Trophoblast cell (in vitro differentiated cells and primary cell): ENCODE measurements at regions not wholly inside any gene's neighbourhood (a gene's known extent, or its start where the extent isn't known, plus 50 kb on each side); places are given as distances from the start of the nearest gene placed in this dataset.

Experiments
- DNase-seq, 2 donors: peaks; one replicate each; pipeline ENCODE4 v3.0.0-alpha.2; 2016
- H2AFZ ChIP-seq: 2 replicates; pipeline ENCODE4 v1.6.1; 2013; ENCODE audit warnings: low read length, moderate library complexity, mild to moderate bottlenecking; ENCODE audit not compliant: insufficient read depth, poor library complexity
- H2AK5ac ChIP-seq: 2 replicates; pipeline ENCODE4 v1.6.1; 2013; ENCODE audit warnings: mild to moderate bottlenecking, low read length
- H2BK120ac ChIP-seq: 2 replicates; pipeline ENCODE4 v1.6.1; 2013; ENCODE audit warnings: low read length, mild to moderate bottlenecking, moderate library complexity; ENCODE audit not compliant: insufficient read depth, poor library complexity
- H2BK12ac ChIP-seq: 2 replicates; pipeline ENCODE4 v1.6.1; 2013; ENCODE audit warnings: mild to moderate bottlenecking, low read length, moderate library complexity
- H2BK5ac ChIP-seq: 2 replicates; pipeline ENCODE4 v1.6.1; 2013; ENCODE audit warnings: low read length, low read depth, moderate library complexity, mild to moderate bottlenecking; ENCODE audit not compliant: poor library complexity
- H3K14ac ChIP-seq: 2 replicates; pipeline ENCODE4 v1.6.1; 2013; ENCODE audit warnings: mild to moderate bottlenecking, low read length
- H3K18ac ChIP-seq: 2 replicates; pipeline ENCODE4 v1.6.1; 2013; ENCODE audit warnings: mild to moderate bottlenecking, low read length
- H3K23ac ChIP-seq: 2 replicates; pipeline ENCODE4 v1.6.1; 2013; ENCODE audit warnings: low read length
- H3K27ac ChIP-seq: 2 replicates; pipeline ENCODE4 v1.5.1; 2013; ENCODE audit warnings: low read depth, mild to moderate bottlenecking, inconsistent platforms, low read length, moderate library complexity
- H3K27me3 ChIP-seq: 2 replicates; pipeline ENCODE4 v1.6.1; 2013; ENCODE audit warnings: inconsistent platforms, mild to moderate bottlenecking, low read length, moderate library complexity; ENCODE audit not compliant: insufficient read depth
- H3K36me3 ChIP-seq, 2 experiments: 1 replicate in 1 of 2; 2 replicates in 1 of 2; pipeline ENCODE4 v1.6.1; 2013; ENCODE audit warnings: low read length in 2 of 2, mild to moderate bottlenecking in 2 of 2, moderate library complexity in 1 of 2; ENCODE audit not compliant: insufficient read depth in 2 of 2, control insufficient read depth in 1 of 2
- H3K4ac ChIP-seq: 2 replicates; pipeline ENCODE4 v1.6.1; 2013; ENCODE audit warnings: low read depth, mild to moderate bottlenecking, low read length, moderate library complexity
- H3K4me1 ChIP-seq, 2 experiments: 1 replicate in 1 of 2; 2 replicates in 1 of 2; pipeline ENCODE4 v1.6.1; 2013; ENCODE audit warnings: low read length in 2 of 2, mild to moderate bottlenecking in 2 of 2, moderate library complexity in 1 of 2; ENCODE audit not compliant: insufficient read depth in 2 of 2, control insufficient read depth in 1 of 2
- H3K4me2 ChIP-seq: 2 replicates; pipeline ENCODE4 v1.6.1; 2013; ENCODE audit warnings: inconsistent platforms, mild to moderate bottlenecking, low read length, moderate library complexity
- H3K4me3 ChIP-seq: 2 replicates; pipeline ENCODE4 v1.5.1; 2013; ENCODE audit warnings: mild to moderate bottlenecking, low read depth, low read length, inconsistent platforms
- H3K79me1 ChIP-seq: one replicate; pipeline ENCODE4 v1.6.1; 2013; ENCODE audit warnings: low read length
- H3K79me2 ChIP-seq: 2 replicates; pipeline ENCODE4 v1.6.1; 2013; ENCODE audit warnings: low read length, mild to moderate bottlenecking; ENCODE audit not compliant: control insufficient read depth, insufficient read depth, poor library complexity
- H3K9ac ChIP-seq: 2 replicates; pipeline ENCODE4 v1.6.1; 2013; ENCODE audit warnings: mild to moderate bottlenecking, low read length
- H3K9me3 ChIP-seq: 2 replicates; pipeline ENCODE4 v1.6.1; 2013; ENCODE audit warnings: low read depth, mild to moderate bottlenecking, control low read depth, inconsistent platforms, low read length; ENCODE audit not compliant: insufficient read depth
- H4K12ac ChIP-seq: 2 replicates; pipeline ENCODE4 v1.6.1; 2013; ENCODE audit warnings: low read depth, mild to moderate bottlenecking, low read length, moderate library complexity
- H4K8ac ChIP-seq: 2 replicates; pipeline ENCODE4 v1.6.1; 2013; ENCODE audit warnings: low read depth, mild to moderate bottlenecking, low read length, moderate library complexity
- H4K91ac ChIP-seq: one replicate; pipeline ENCODE4 v1.6.1; 2013; ENCODE audit warnings: low read depth, mild to moderate bottlenecking, low read length, moderate library complexity
- WGBS: extraction: QIAGEN DNeasy Blood & Tissue Kit; methylation state at CpG from one replicate; pipeline ENCODE4 v1.1.7; 2013; ENCODE audit warnings: missing lambda C conversion rate; ENCODE audit not compliant: insufficient read length, insufficient coverage; ENCODE audit errors: extremely low coverage; 5-methylcytosine and 5-hydroxymethylcytosine counted together

GRCh38 chr1:159641221-159641620, 53.6 kb downstream of the APCS start:
- Histone ChIP-seq H2BK12ac (no peak overlapping the region), H4K91ac (no peak overlapping the region), H3K27me3 (no peaks in the 10 kb centered on the region), H2BK120ac (no peak overlapping the region), H3K27ac (no peak overlapping the region), H2AFZ (no peak overlapping the region), H2BK5ac (no peak overlapping the region), H3K79me2 (no peaks in the 10 kb centered on the region), H2AK5ac (no peak overlapping the region), H3K4me1 (no peaks in the 10 kb centered on the region), H3K36me3 (no peaks in the 10 kb centered on the region), H3K9ac (no peak overlapping the region), H3K14ac (no peak overlapping the region), H4K8ac (no peak overlapping the region), H3K18ac (no peak overlapping the region), H3K4me2 (no peak overlapping the region), H3K4me3 (no peak overlapping the region), H3K23ac (no peak overlapping the region), H3K9me3 (no peaks in the 10 kb centered on the region), H3K79me1 (no peaks in the 10 kb centered on the region), H4K12ac (no peak overlapping the region), H3K4ac (no peak overlapping the region)
- DNase-seq: no peak
- WGBS: no CpG with 5 or more reads among the region's 2 CpGs

GRCh38 chr1:159646687-159647086, 59.1 kb downstream of the APCS start:
- Histone ChIP-seq H3K4ac (no peak overlapping the region), H3K36me3 (no peaks in the 10 kb centered on the region), H3K79me2 (no peaks in the 10 kb centered on the region), H3K27ac (no peak overlapping the region), H4K91ac (no peak overlapping the region), H3K14ac (no peak overlapping the region), H3K9me3 (no peaks in the 10 kb centered on the region), H4K12ac (no peak overlapping the region), H2AK5ac (no peak overlapping the region), H3K27me3 (no peaks in the 10 kb centered on the region), H3K23ac (no peak overlapping the region), H4K8ac (no peak overlapping the region), H3K4me2 (no peak overlapping the region), H2AFZ (no peak overlapping the region), H2BK12ac (no peak overlapping the region), H3K79me1 (no peaks in the 10 kb centered on the region), H2BK120ac (no peak overlapping the region), H3K4me1 (no peaks in the 10 kb centered on the region), H3K4me3 (no peak overlapping the region), H3K9ac (no peak overlapping the region), H3K18ac (no peak overlapping the region), H2BK5ac (no peak overlapping the region)
- DNase-seq: peak in 1 of 2 donors; percentile 14

GRCh38 chr1:159647616-159648015, 60.0 kb downstream of the APCS start:
- no CpG with 5 or more reads among the region's 2 CpGs for WGBS
- Histone ChIP-seq H3K9ac (no peak overlapping the region), H3K27me3 (no peaks in the 10 kb centered on the region), H4K8ac (no peak overlapping the region), H2BK12ac (no peak overlapping the region), H2BK5ac (no peak overlapping the region), H3K36me3 (no peaks in the 10 kb centered on the region), H3K4me1 (no peaks in the 10 kb centered on the region), H3K18ac (no peak overlapping the region), H3K4me2 (no peak overlapping the region), H3K23ac (no peak overlapping the region), H3K4ac (no peak overlapping the region), H2BK120ac (no peak overlapping the region), H3K4me3 (no peak overlapping the region), H3K27ac (no peak overlapping the region), H3K14ac (no peak overlapping the region), H2AK5ac (no peak overlapping the region), H3K9me3 (no peaks in the 10 kb centered on the region), H3K79me1 (no peaks in the 10 kb centered on the region), H2AFZ (no peak overlapping the region), H4K91ac (no peak overlapping the region), H4K12ac (no peak overlapping the region), H3K79me2 (no peaks in the 10 kb centered on the region)
- no peak for DNase-seq

- no CpG with 5 or more reads among the region's 1 CpG for WGBS
- Histone ChIP-seq H3K23ac (no peak overlapping the region), H3K79me2 (no peaks in the 10 kb centered on the region), H3K4ac (no peak overlapping the region), H4K12ac (no peak overlapping the region), H3K9me3 (no peaks in the 10 kb centered on the region), H3K27ac (no peak overlapping the region), H3K9ac (no peak overlapping the region), H2BK5ac (no peak overlapping the region), H3K4me2 (no peak overlapping the region), H2BK120ac (no peak overlapping the region), H3K4me1 (no peaks in the 10 kb centered on the region), H4K8ac (no peak overlapping the region), H3K79me1 (no peaks in the 10 kb centered on the region), H3K4me3 (no peak overlapping the region), H3K18ac (no peak overlapping the region), H2BK12ac (no peak overlapping the region), H3K27me3 (no peaks in the 10 kb centered on the region), H2AFZ (no peak overlapping the region), H3K36me3 (no peaks in the 10 kb centered on the region), H2AK5ac (no peak overlapping the region), H3K14ac (no peak overlapping the region), H4K91ac (no peak overlapping the region)
- DNase-seq: no peak
Measured at GRCh38 chr1:159652506-159652905, 61.9 kb downstream of the CRP start.

- H4K91ac ChIP-seq: no peak overlapping the region
- H2AFZ ChIP-seq: no peak overlapping the region
- H3K9me3 ChIP-seq: no peaks in the 10 kb centered on the region
- no peak overlapping the region for H3K27ac ChIP-seq
- no peak overlapping the region for H3K23ac ChIP-seq
- no peak overlapping the region for H3K4me3 ChIP-seq
- H2AK5ac ChIP-seq: no peak overlapping the region
- H4K12ac ChIP-seq: no peak overlapping the region
- H3K79me1 ChIP-seq: no peaks in the 10 kb centered on the region
- no peak for DNase-seq
- H3K18ac ChIP-seq: no peak overlapping the region
- H3K9ac ChIP-seq: no peak overlapping the region
- no peak overlapping the region for H2BK5ac ChIP-seq
- no peak overlapping the region for H3K4me2 ChIP-seq
- no peaks in the 10 kb centered on the region for H3K79me2 ChIP-seq
- no peak overlapping the region for H2BK120ac ChIP-seq
- H3K36me3 ChIP-seq: no peaks in the 10 kb centered on the region
- no peak overlapping the region for H2BK12ac ChIP-seq
- H3K27me3 ChIP-seq: no peaks in the 10 kb centered on the region
- no peak overlapping the region for H3K4ac ChIP-seq
- no peak overlapping the region for H3K14ac ChIP-seq
- no peaks in the 10 kb centered on the region for H3K4me1 ChIP-seq
- H4K8ac ChIP-seq: no peak overlapping the region
Measured at GRCh38 chr1:159653201-159653600, 61.2 kb downstream of the CRP start.
